GM13977 (cell line): ENCODE measurements at regions not wholly inside any gene's neighbourhood (a gene's known extent, or its start where the extent isn't known, plus 50 kb on each side); places are given as distances from the start of the nearest gene placed in this dataset.

Experiments used
- DNase-seq: peaks from one replicate; pipeline ENCODE4 v3.0.0; 2012; ENCODE audit warnings: low spot score
- CTCF ChIP-seq: IDR thresholded peaks from 2 replicates; pipeline ENCODE4 v1.5.1; 2012; ENCODE audit warnings: mild to moderate bottlenecking, control low read depth; ENCODE audit not compliant: insufficient read depth; ENCODE audit errors: extremely low read depth, missing control alignments
- in situ Hi-C: fragments of 300-500 bp; cut with MboI; formaldehyde crosslinking; loops from one replicate; pipeline ENCODE4 v1.12.0; 2022; ENCODE audit warnings: low sequenced_read_pairs, low pct_unique_long_range_greater_than_20kb, mixed read lengths, inconsistent platforms; ENCODE audit not compliant: unreplicated experiment

- in situ Hi-C loops: no loop called here
- no peak for DNase-seq
- TF ChIP-seq CTCF: no peak
Observed at GRCh38 chr17:71681427-71682173, 439.2 kb upstream of the SOX9 start.

- in situ Hi-C loops: no loop called here
- DNase-seq: no peak
- no peak for TF ChIP-seq CTCF
Observed at GRCh38 chr17:71682174-71682494, 438.7 kb upstream of the SOX9 start.

GRCh38 chr17:71689782-71690181 is 431.0 kb upstream of the SOX9 start:
- in situ Hi-C loops: no loop called here
- TF ChIP-seq CTCF: no peak
- no peak for DNase-seq

GRCh38 chr17:71699907-71700306 is 420.9 kb upstream of the SOX9 start:
- no peak for DNase-seq
- TF ChIP-seq CTCF: no peak
- in situ Hi-C loops: no loop called here

GRCh38 chr17:71703701-71704100 is 417.1 kb upstream of the SOX9 start:
- no peak for TF ChIP-seq CTCF
- in situ Hi-C loops: no loop called here
- DNase-seq: no peak

- DNase-seq: no peak
- in situ Hi-C loops: no loop called here
- TF ChIP-seq CTCF: no peak
Observed at GRCh38 chr17:71709271-71709890, 411.4 kb upstream of the SOX9 start.
